ENCODE measurements at regions not wholly inside any gene's neighbourhood (a gene's known extent, or its start where the extent isn't known, plus 50 kb on each side); places are given as distances from the start of the nearest gene placed in this dataset.

GRCh38 chr14:21875791-21876190 lies 202.2 kb upstream of the OR4E1 start:
- Mint-ChIP-seq H3K9me3 (ENCODE audit: low read depth) (no peaks in the 10 kb centered on the region), H3K27ac (no peak overlapping the region), H3K4me1 (peaks cover 28% of the 10 kb centered on the region), H3K36me3 (ENCODE audit: low read depth) (no peaks in the 10 kb centered on the region), H3K4me3 (no peak overlapping the region), H3K27me3 (no peaks in the 10 kb centered on the region)
- ATAC-seq (no peak), DNase-seq (no peak)
- intact Hi-C loops (cut with DNase I, micrococcal nuclease), result no loop called here
- ChIA-PET POLR2A (no interaction called here), CTCF (interaction anchor here (0.7 to 2.7 kb wide), 2 partner anchors 23 to 28 kb away, joined by 3 to 7 read pairs; no protein-coding TSS in a partner anchor)

- intact Hi-C loops (cut with DNase I, micrococcal nuclease), result no loop called here
- peaks cover 27% of the 10 kb centered on the region for H3K4me1 Mint-ChIP-seq
- POLR2A ChIA-PET, result no interaction called here
These were observed 201.3 kb upstream of the OR4E1 start for GRCh38 chr14:21874946-21875345.

DNA sequence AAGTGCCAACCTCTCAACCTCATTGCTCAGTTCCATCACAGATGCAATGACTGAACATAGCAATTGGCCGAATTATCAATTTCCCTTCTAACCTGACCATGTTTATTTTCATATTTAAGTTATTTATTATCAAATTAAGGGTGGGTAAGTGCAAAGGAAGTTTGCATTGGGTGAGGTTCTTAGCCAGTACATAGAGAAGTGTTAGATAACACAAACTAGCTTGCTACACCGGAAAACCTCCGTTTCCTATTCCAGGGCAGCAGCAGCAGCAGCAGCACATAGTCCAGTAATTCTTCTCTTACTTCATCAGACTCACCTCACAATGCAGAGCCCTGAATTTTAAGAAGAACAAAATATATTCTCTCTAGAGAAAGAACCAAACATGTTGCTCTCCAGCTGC lies 200.5 kb upstream of the OR4E1 start:
- no peak for DNase-seq

More at GRCh38 chr14:21874946-21875345, 201.3 kb upstream of the OR4E1 start:
- ATAC-seq (peak; percentile 61), DNase-seq (no peak)
- CTCF ChIA-PET, result interaction anchor here (0.7 to 2.7 kb wide), 4 partner anchors 23 to 186 kb away, joined by 3 to 7 read pairs (median 4); no protein-coding TSS in a partner anchor
- no peaks in the 10 kb centered on the region for H3K27me3 Mint-ChIP-seq
- no peak overlapping the region for H3K4me3 Mint-ChIP-seq
- H3K36me3 Mint-ChIP-seq (ENCODE audit: low read depth), result no peaks in the 10 kb centered on the region
- peak overlapping the region; percentile 37 for H3K27ac Mint-ChIP-seq
- no peaks in the 10 kb centered on the region for H3K9me3 Mint-ChIP-seq (ENCODE audit: low read depth)

DNA sequence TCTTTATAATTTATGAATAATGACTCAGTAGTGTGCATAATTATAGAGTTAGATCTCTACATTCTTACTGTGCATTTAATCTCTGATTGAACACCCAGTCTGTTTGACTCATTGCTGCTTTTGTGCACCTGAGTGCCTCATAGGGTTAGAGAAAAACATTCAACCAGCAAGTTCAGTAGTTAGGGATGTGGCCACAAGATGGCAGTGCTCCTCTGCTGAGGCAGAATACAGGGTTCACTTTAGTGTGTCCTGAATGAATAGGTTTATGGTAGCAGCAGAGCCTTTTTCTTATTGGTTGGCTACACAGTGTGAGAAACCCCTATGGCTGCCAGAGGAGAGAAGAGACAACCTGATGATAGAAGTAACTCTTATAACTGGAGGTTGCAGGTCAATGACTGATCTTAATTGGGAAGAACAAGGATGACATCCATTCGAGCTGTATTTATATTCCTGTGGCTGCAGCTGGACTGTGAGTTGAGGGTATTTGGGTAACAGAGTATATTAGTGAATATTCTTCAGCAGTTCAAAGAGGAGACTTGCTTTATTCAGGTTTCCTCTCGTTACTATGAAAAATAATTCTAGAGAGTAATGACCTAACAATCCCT lies 194.9 kb upstream of the OR4E1 start:
- no peaks in the 10 kb centered on the region for H3K9me3 Mint-ChIP-seq (ENCODE audit: low read depth)
- no peaks in the 10 kb centered on the region for H3K36me3 Mint-ChIP-seq (ENCODE audit: low read depth)
- ChIA-PET CTCF (interaction anchor here (0.6 to 2.3 kb wide), 12 partner anchors 9 to 1032 kb away, joined by 3 to 13 read pairs (median 4); no protein-coding TSS in a partner anchor), POLR2A (no interaction called here)
- DNase-seq (peak; percentile 90), ATAC-seq (peak; percentile 92)
- intact Hi-C loops (cut with DNase I, micrococcal nuclease), result loop anchor here (2.0 to 5.0 kb wide), 4 partner anchors 26 to 689 kb away; no protein-coding TSS in a partner anchor
- peaks cover 34% of the 10 kb centered on the region for H3K4me1 Mint-ChIP-seq
- no peaks in the 10 kb centered on the region for H3K27me3 Mint-ChIP-seq
- peak overlapping the region; percentile 65 for H3K4me3 Mint-ChIP-seq
- H3K27ac Mint-ChIP-seq, result peak overlapping the region; percentile 65

More for the DNA sequence above, 200.5 kb upstream of the OR4E1 start:
- CTCF ChIA-PET, result interaction anchor here (0.7 to 2.7 kb wide), 6 partner anchors 22 to 230 kb away, joined by 3 to 7 read pairs (median 4); no protein-coding TSS in a partner anchor
- intact Hi-C loops (cut with DNase I, micrococcal nuclease), result no loop called here
- POLR2A ChIA-PET, result no interaction called here
- no peaks in the 10 kb centered on the region for H3K9me3 Mint-ChIP-seq (ENCODE audit: low read depth)
- H3K27ac Mint-ChIP-seq, result peak overlapping the region; percentile 42
- no peaks in the 10 kb centered on the region for H3K27me3 Mint-ChIP-seq
- peaks cover 27% of the 10 kb centered on the region for H3K4me1 Mint-ChIP-seq
- no peak overlapping the region for H3K4me3 Mint-ChIP-seq
- H3K36me3 Mint-ChIP-seq (ENCODE audit: low read depth), result no peaks in the 10 kb centered on the region
- peak; percentile 48 for ATAC-seq

- Mint-ChIP-seq H3K9me3 (ENCODE audit: low read depth) (no peaks in the 10 kb centered on the region), H3K4me3 (peak overlapping the region; percentile 65), H3K27me3 (no peaks in the 10 kb centered on the region), H3K36me3 (ENCODE audit: low read depth) (peaks cover 1% of the 10 kb centered on the region), H3K27ac (peak overlapping the region; percentile 65), H3K4me1 (peaks cover 33% of the 10 kb centered on the region)
- ChIA-PET CTCF (interaction anchor here (1.0 to 1.1 kb wide), 2 partner anchors 9 to 20 kb away, joined by 3 to 4 read pairs; no protein-coding TSS in a partner anchor), POLR2A (no interaction called here)
- no peak for ATAC-seq
- DNase-seq, result no peak
- intact Hi-C loops (cut with DNase I, micrococcal nuclease), result loop anchor here (5.0 kb wide), 3 partner anchors 645 to 690 kb away; no protein-coding TSS in a partner anchor
These were observed 193.9 kb upstream of the OR4E1 start for GRCh38 chr14:21867541-21867940.

- DNase-seq (no peak), ATAC-seq (no peak)
- H3K4me1 Mint-ChIP-seq, result peaks cover 33% of the 10 kb centered on the region
- intact Hi-C loops (cut with DNase I, micrococcal nuclease), result loop anchor here (5.0 kb wide), 3 partner anchors 646 to 691 kb away; no protein-coding TSS in a partner anchor
- ChIA-PET CTCF (interaction anchor here (0.6 to 1.1 kb wide), 6 partner anchors 8 to 672 kb away, joined by 3 to 4 read pairs (median 3); no protein-coding TSS in a partner anchor), POLR2A (no interaction called here)
- no peaks in the 10 kb centered on the region for H3K27me3 Mint-ChIP-seq
- no peaks in the 10 kb centered on the region for H3K9me3 Mint-ChIP-seq (ENCODE audit: low read depth)
- peak overlapping the region; percentile 32 for H3K4me3 Mint-ChIP-seq
- H3K27ac Mint-ChIP-seq, result peak overlapping the region; percentile 55
- peaks cover 6% of the 10 kb centered on the region for H3K36me3 Mint-ChIP-seq (ENCODE audit: low read depth)
These were observed 192.9 kb upstream of the OR4E1 start for GRCh38 chr14:21866479-21866878.

DNA sequence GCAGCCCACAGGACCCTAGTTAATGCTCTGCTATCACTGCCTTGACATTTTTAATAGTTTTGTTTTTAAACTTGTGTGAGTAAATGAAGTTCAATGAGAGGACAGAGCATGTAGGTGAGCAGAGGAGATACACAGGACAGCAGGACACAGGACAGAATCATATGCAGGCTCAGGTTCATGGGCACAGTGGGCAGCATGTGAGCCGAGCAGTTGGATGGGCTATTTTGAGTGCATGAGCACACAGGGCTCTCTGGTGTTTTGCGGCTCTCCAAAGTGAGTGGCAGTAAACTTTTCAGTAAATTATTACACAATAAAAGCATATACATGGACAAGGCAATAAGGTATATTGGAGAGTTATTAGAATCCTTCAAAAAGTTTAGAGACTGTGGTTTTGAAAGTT lies 189.7 kb upstream of the OR4E1 start:
- peaks cover 2% of the 10 kb centered on the region for H3K27me3 Mint-ChIP-seq
- ChIA-PET CTCF (interaction anchor here (1.6 to 8.5 kb wide), 3 partner anchors 11 to 31 kb away, joined by 3 to 77 read pairs (median 33); no protein-coding TSS in a partner anchor), POLR2A (no interaction called here)
- peak overlapping the region; percentile 58 for H3K4me3 Mint-ChIP-seq
- peaks cover 6% of the 10 kb centered on the region for H3K36me3 Mint-ChIP-seq (ENCODE audit: low read depth)
- H3K4me1 Mint-ChIP-seq, result peaks cover 29% of the 10 kb centered on the region
- H3K27ac Mint-ChIP-seq, result peak overlapping the region; percentile 90
- ATAC-seq (no peak), DNase-seq (no peak)
- no peaks in the 10 kb centered on the region for H3K9me3 Mint-ChIP-seq (ENCODE audit: low read depth)
- intact Hi-C loops (cut with DNase I, micrococcal nuclease), result no loop called here

DNA sequence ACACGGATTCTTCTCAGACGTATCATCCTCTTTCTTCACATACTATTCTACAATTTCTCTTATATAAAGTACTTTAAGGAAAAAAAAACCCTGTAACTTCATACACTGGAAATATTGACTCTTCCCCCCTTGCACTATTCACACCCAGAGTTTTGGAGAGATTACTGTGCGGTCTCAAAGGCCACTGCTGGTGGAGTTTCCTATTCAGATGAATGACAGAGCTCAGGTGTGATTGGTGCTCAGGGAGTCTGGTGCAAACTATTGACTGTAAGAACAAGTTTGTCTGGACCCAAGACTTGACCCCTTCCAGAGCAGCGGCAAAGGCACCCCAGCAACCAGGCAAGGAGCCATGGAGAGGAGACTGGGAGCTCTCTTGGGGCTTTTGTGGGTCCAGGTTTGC lies 187.5 kb upstream of the OR4E1 start:
- Mint-ChIP-seq H3K36me3 (ENCODE audit: low read depth) (peaks cover 8% of the 10 kb centered on the region), H3K27ac (peak overlapping the region; percentile 72), H3K4me3 (peak overlapping the region; percentile 58), H3K4me1 (peaks cover 11% of the 10 kb centered on the region), H3K27me3 (peaks cover 2% of the 10 kb centered on the region), H3K9me3 (ENCODE audit: low read depth) (no peaks in the 10 kb centered on the region)
- no peak for DNase-seq
- ChIA-PET CTCF (interaction anchor here (0.7 to 8.5 kb wide), 14 partner anchors 8 to 974 kb away, joined by 3 to 77 read pairs (median 4); no protein-coding TSS in a partner anchor), POLR2A (interaction anchor here (1.0 kb wide), 1 partner anchor 646 kb away, joined by 5 read pairs; no protein-coding TSS in a partner anchor)
- peak; percentile 60 for ATAC-seq
- intact Hi-C loops (cut with DNase I, micrococcal nuclease), result no loop called here

DNA sequence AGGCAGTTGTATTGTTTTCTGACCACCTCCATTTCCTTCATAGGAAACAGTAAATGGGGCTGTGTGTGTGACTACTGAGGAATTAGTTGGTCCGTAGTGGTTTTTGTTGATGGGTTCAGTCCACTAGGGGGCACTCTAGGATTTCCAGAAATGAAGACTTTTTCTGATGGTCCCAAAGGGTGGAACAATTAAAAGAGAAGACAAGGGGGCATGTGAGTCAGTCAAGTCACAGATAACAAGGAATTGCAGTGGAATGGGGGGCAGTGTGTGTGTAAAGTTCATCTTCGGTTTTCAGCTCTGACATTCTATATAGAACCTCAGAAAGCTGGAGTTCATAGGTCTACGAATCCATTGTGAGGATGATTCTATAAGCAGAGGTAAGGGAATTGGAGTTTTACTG lies 186.6 kb upstream of the OR4E1 start:
- H3K4me3 Mint-ChIP-seq, result peak overlapping the region; percentile 58
- DNase-seq (peak; percentile 54), ATAC-seq (peak; percentile 39)
- ChIA-PET CTCF (interaction anchor here (0.7 to 8.5 kb wide), 11 partner anchors 8 to 975 kb away, joined by 3 to 77 read pairs (median 4); no protein-coding TSS in a partner anchor), POLR2A (no interaction called here)
- peaks cover 8% of the 10 kb centered on the region for H3K4me1 Mint-ChIP-seq
- no peaks in the 10 kb centered on the region for H3K9me3 Mint-ChIP-seq (ENCODE audit: low read depth)
- peaks cover 2% of the 10 kb centered on the region for H3K27me3 Mint-ChIP-seq
- peaks cover 8% of the 10 kb centered on the region for H3K36me3 Mint-ChIP-seq (ENCODE audit: low read depth)
- H3K27ac Mint-ChIP-seq, result peak overlapping the region; percentile 56
- intact Hi-C loops (cut with DNase I, micrococcal nuclease), result no loop called here

DNA sequence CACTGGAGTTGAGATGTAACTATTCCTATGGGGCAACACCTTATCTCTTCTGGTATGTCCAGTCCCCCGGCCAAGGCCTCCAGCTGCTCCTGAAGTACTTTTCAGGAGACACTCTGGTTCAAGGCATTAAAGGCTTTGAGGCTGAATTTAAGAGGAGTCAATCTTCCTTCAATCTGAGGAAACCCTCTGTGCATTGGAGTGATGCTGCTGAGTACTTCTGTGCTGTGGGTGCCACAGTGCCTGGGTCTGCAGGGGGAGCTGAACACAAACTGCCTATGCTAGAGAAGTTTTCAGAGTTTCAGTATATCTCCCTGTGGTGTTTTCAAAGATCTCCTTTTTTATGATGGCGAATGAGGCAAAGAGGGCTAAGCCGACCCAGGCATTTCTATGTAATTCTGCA lies 179.2 kb upstream of the OR4E1 start:
- Mint-ChIP-seq H3K27me3 (peaks cover 8% of the 10 kb centered on the region), H3K9me3 (ENCODE audit: low read depth) (no peaks in the 10 kb centered on the region), H3K4me3 (peak overlapping the region; percentile 69), H3K4me1 (peaks cover 14% of the 10 kb centered on the region), H3K27ac (peak overlapping the region; percentile 81), H3K36me3 (ENCODE audit: low read depth) (peaks cover 31% of the 10 kb centered on the region)
- POLR2A ChIA-PET, result interaction anchor here (0.7 kb wide), 1 partner anchor 689 kb away, joined by 3 read pairs; no protein-coding TSS in a partner anchor
- CTCF ChIA-PET, result interaction anchor here (0.5 to 2.5 kb wide), 28 partner anchors 9 to 1019 kb away, joined by 3 to 33 read pairs (median 4); no protein-coding TSS in a partner anchor
- DNase-seq (no peak), ATAC-seq (no peak)
- intact Hi-C loops (cut with DNase I, micrococcal nuclease), result loop anchor here in 1 of 2 experiments (5.0 kb wide), 1 partner anchor 645 kb away; no protein-coding TSS in a partner anchor

- ChIA-PET POLR2A (interaction anchor here (0.6 to 1.2 kb wide), 2 partner anchors 16 to 703 kb away, joined by 3 to 4 read pairs; no protein-coding TSS in a partner anchor), CTCF (interaction anchor here (0.6 to 2.5 kb wide), 45 partner anchors 9 to 1033 kb away, joined by 3 to 33 read pairs (median 4); no protein-coding TSS in a partner anchor)
- intact Hi-C loops (cut with DNase I, micrococcal nuclease), result loop anchor here in 1 of 2 experiments (5.0 kb wide), 1 partner anchor 645 kb away; no protein-coding TSS in a partner anchor
- peak overlapping the region; percentile 69 for H3K4me3 Mint-ChIP-seq
- peak overlapping the region; percentile 81 for H3K27ac Mint-ChIP-seq
- no peaks in the 10 kb centered on the region for H3K9me3 Mint-ChIP-seq (ENCODE audit: low read depth)
- peaks cover 14% of the 10 kb centered on the region for H3K4me1 Mint-ChIP-seq
- peaks cover 8% of the 10 kb centered on the region for H3K27me3 Mint-ChIP-seq
- H3K36me3 Mint-ChIP-seq (ENCODE audit: low read depth), result peaks cover 31% of the 10 kb centered on the region
- ATAC-seq (peak; percentile 73), DNase-seq (peak; percentile 87)
These were observed 178.5 kb upstream of the OR4E1 start for GRCh38 chr14:21852061-21852664.

Measured in activated CD4-positive, alpha-beta T cell treated with anti-CD3 and anti-CD28 coated beads for 36 hours (primary cell).